Neural progenitor cell (in vitro differentiated cells): ENCODE measurements at regions not wholly inside any gene's neighbourhood (a gene's known extent, or its start where the extent isn't known, plus 50 kb on each side); places are given as distances from the start of the nearest gene placed in this dataset.
A peak's percentile ranks its signal among the peaks of the same experiment; 100 is the strongest.

Source experiments
- DNase-seq: peaks from one replicate; pipeline ENCODE4 v3.0.0-alpha.2; 2016; ENCODE audit warnings: low spot score
- H2AFZ ChIP-seq: fragments of 200-600 bp; sonication (generic); replicated peaks from 2 replicates; pipeline ENCODE4 v1.6.1; 2016; ENCODE audit warnings: antibody characterized with exemption
- H3F3A ChIP-seq: fragments of 200-600 bp; sonication (generic); 2 replicates; pipeline ENCODE4 v1.6.1; 2016; ENCODE audit warnings: antibody characterized with exemption, low read depth
- H3K27ac ChIP-seq: fragments of 200-600 bp; sonication (generic); 2 replicates; pipeline ENCODE4 v1.5.1; 2016; ENCODE audit warnings: mild to moderate bottlenecking
- H3K27me3 ChIP-seq: fragments of 200-600 bp; sonication (generic); 2 replicates; pipeline ENCODE4 v1.6.1; 2016; ENCODE audit warnings: mild to moderate bottlenecking, moderate library complexity
- H3K36me3 ChIP-seq: fragments of 200-600 bp; sonication (generic); 2 replicates; pipeline ENCODE4 v1.5.1; 2016
- H3K4me1 ChIP-seq: fragments of 200-600 bp; sonication (generic); 2 replicates; pipeline ENCODE4 v1.6.1; 2016; ENCODE audit warnings: mixed run types
- H3K4me2 ChIP-seq: fragments of 200-600 bp; sonication (generic); 2 replicates; pipeline ENCODE4 v1.6.1; 2016
- H3K4me3 ChIP-seq: fragments of 200-600 bp; sonication (generic); 2 replicates; pipeline ENCODE4 v1.5.1; 2016
- H3K79me2 ChIP-seq: fragments of 200-600 bp; sonication (generic); 2 replicates; pipeline ENCODE4 v1.6.1; 2016; ENCODE audit warnings: low read depth
- H3K9ac ChIP-seq: fragments of 200-600 bp; sonication (generic); 2 replicates; pipeline ENCODE4 v1.6.1; 2016
- H3K9me3 ChIP-seq: fragments of 200-600 bp; sonication (generic); 2 replicates; pipeline ENCODE4 v1.5.1; 2016; ENCODE audit warnings: low read depth
- H4K20me1 ChIP-seq: fragments of 200-600 bp; sonication (generic); 2 replicates; pipeline ENCODE4 v1.6.1; 2016; ENCODE audit warnings: low read depth
- H3K27ac Mint-ChIP-seq: 3 replicates; pipeline ENCODE4 v1.8.0; 2021; ENCODE audit warnings: mixed read lengths
- H3K27me3 Mint-ChIP-seq: 2 replicates; pipeline ENCODE4 v1.8.0; 2022; ENCODE audit warnings: low read depth, mild to moderate bottlenecking, inconsistent platforms, moderate library complexity, mixed read lengths; ENCODE audit not compliant: insufficient read depth
- H3K36me3 Mint-ChIP-seq: 3 replicates; pipeline ENCODE4 v1.8.0; 2021; ENCODE audit warnings: mixed read lengths
- H3K4me1 Mint-ChIP-seq: 3 replicates; pipeline ENCODE4 v1.8.0; 2021; ENCODE audit warnings: mixed read lengths
- H3K4me3 Mint-ChIP-seq: 3 replicates; pipeline ENCODE4 v1.8.0; 2021; ENCODE audit warnings: mild to moderate bottlenecking, moderate library complexity, mixed read lengths
- H3K9me3 Mint-ChIP-seq: 3 replicates; pipeline ENCODE4 v1.8.0; 2020; ENCODE audit warnings: mixed read lengths
- EZH2 ChIP-seq: fragments of 200-600 bp; sonication (generic); IDR thresholded peaks from 2 replicates; pipeline ENCODE4 v1.6.1; 2017; ENCODE audit warnings: antibody characterized with exemption, mild to moderate bottlenecking, moderate library complexity
- EZH2phosphoT487 ChIP-seq: fragments of 200-600 bp; sonication (generic); IDR thresholded peaks from 2 replicates; pipeline ENCODE4 v1.6.1; 2017; ENCODE audit warnings: antibody characterized with exemption
- TF ChIP-seq, protein P1 (sequence below): fragments of 200-600 bp; sonication (generic); IDR thresholded peaks from 2 replicates; pipeline ENCODE4 v1.5.1; 2017; ENCODE audit warnings: antibody characterized with exemption, mild to moderate bottlenecking

DNA sequence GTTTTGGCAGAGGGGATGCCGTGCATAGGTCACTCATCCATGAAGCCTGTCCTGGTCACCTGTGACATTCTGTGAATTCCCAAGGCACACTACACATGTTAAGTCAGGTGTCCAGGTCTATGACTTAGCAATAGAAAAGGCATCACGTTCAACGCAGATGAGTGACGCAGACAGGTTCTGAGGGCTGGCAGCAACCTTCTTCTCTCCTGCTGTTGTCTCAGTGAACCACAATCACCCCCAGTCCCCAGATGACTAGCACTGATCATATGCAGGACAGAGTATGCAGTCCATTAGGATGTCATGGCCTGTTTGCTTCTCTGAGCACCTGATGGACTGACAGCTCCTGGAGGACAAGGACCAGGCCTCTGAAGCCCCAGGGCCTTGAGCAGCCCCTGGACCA, 157.8 kb upstream of the KAZN start:
- H3K27me3 Mint-ChIP-seq: peaks cover 5% of the 10 kb centered on the region
- no peak for DNase-seq
- Histone ChIP-seq H3K79me2 (no peaks in the 10 kb centered on the region), H3K9me3 (no peaks in the 10 kb centered on the region), H3F3A (no peaks in the 10 kb centered on the region), H3K4me2 (no peak overlapping the region), H3K9ac (no peak overlapping the region), H3K27me3 (no peaks in the 10 kb centered on the region), H2AFZ (no peak overlapping the region), H3K36me3 (no peaks in the 10 kb centered on the region), H4K20me1 (no peaks in the 10 kb centered on the region), H3K27ac (no peak overlapping the region), H3K4me1 (peaks cover 8% of the 10 kb centered on the region), H3K4me3 (no peak overlapping the region)
- peaks cover 9% of the 10 kb centered on the region for H3K4me1 Mint-ChIP-seq
- peaks cover 1% of the 10 kb centered on the region for H3K36me3 Mint-ChIP-seq
- no peak for TF ChIP-seq EZH2
- TF ChIP-seq, protein P1, sequence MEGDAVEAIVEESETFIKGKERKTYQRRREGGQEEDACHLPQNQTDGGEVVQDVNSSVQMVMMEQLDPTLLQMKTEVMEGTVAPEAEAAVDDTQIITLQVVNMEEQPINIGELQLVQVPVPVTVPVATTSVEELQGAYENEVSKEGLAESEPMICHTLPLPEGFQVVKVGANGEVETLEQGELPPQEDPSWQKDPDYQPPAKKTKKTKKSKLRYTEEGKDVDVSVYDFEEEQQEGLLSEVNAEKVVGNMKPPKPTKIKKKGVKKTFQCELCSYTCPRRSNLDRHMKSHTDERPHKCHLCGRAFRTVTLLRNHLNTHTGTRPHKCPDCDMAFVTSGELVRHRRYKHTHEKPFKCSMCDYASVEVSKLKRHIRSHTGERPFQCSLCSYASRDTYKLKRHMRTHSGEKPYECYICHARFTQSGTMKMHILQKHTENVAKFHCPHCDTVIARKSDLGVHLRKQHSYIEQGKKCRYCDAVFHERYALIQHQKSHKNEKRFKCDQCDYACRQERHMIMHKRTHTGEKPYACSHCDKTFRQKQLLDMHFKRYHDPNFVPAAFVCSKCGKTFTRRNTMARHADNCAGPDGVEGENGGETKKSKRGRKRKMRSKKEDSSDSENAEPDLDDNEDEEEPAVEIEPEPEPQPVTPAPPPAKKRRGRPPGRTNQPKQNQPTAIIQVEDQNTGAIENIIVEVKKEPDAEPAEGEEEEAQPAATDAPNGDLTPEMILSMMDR: no peak
- no peak for TF ChIP-seq EZH2phosphoT487
- no peaks in the 10 kb centered on the region for H3K9me3 Mint-ChIP-seq
- no peak overlapping the region for H3K27ac Mint-ChIP-seq
- H3K4me3 Mint-ChIP-seq: no peak overlapping the region

DNA sequence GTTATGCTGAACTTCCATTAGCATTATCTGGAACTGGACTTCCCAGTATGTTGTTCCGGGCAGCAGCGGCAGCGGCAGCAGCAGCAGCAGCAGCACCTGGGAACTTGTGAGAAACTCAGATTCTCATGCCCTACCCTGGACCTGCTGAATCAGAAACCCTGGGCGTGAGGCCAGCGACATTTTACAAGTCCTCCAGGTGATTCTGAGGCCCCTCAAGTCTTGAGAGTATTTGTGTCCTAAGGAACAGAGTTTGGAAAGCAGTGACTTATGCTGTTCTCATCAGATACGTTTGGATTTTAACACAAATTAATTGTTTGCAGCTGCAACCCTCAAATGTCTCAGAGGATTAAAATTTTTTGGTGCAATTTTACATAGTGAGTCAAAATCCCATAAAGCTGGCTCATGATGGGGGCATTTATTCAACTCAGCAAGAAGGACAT, 157.2 kb upstream of the KAZN start:
- Mint-ChIP-seq H3K4me3 (no peak overlapping the region), H3K4me1 (peaks cover 9% of the 10 kb centered on the region), H3K36me3 (peaks cover 1% of the 10 kb centered on the region), H3K27me3 (peaks cover 2% of the 10 kb centered on the region), H3K9me3 (no peaks in the 10 kb centered on the region), H3K27ac (no peak overlapping the region)
- Histone ChIP-seq H4K20me1 (no peaks in the 10 kb centered on the region), H3K27ac (no peak overlapping the region), H3K36me3 (no peaks in the 10 kb centered on the region), H3K4me2 (no peak overlapping the region), H3K27me3 (no peaks in the 10 kb centered on the region), H3K79me2 (no peaks in the 10 kb centered on the region), H3F3A (no peaks in the 10 kb centered on the region), H2AFZ (no peak overlapping the region), H3K4me3 (no peak overlapping the region), H3K4me1 (peaks cover 8% of the 10 kb centered on the region), H3K9me3 (no peaks in the 10 kb centered on the region), H3K9ac (no peak overlapping the region)
- TF ChIP-seq EZH2 (no peak), EZH2phosphoT487 (no peak)
- TF ChIP-seq, protein P1: no peak
- DNase-seq: no peak

DNA sequence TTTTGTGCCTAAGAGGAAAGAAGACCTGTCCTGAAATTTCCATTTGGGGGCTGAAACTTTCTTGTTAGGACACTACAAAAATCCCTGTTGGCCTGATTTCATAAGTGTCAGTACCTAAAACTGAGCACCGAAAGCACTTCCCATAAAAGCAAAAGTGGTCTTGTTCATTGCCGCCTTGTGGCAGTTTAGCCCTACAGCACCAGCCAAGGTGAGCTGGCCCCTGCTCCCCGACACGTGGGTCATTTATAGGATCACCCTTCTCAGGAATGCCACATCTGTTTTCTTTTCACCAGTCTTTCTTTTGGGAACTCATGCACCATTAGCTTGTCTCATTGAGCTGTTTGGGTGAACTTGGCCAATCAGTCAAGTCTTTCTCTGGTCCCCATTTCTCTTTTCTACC, 155.8 kb upstream of the KAZN start:
- no peaks in the 10 kb centered on the region for H3F3A ChIP-seq
- H3K4me2 ChIP-seq: no peak overlapping the region
- no peaks in the 10 kb centered on the region for H3K27me3 ChIP-seq
- peaks cover 2% of the 10 kb centered on the region for H3K9me3 Mint-ChIP-seq
- H2AFZ ChIP-seq: no peak overlapping the region
- TF ChIP-seq, protein P1: no peak
- TF ChIP-seq EZH2 (no peak), EZH2phosphoT487 (no peak)
- no peaks in the 10 kb centered on the region for H4K20me1 ChIP-seq
- no peaks in the 10 kb centered on the region for H3K9me3 ChIP-seq
- H3K27ac ChIP-seq: no peak overlapping the region
- no peaks in the 10 kb centered on the region for H3K79me2 ChIP-seq
- H3K4me3 ChIP-seq: no peak overlapping the region
- H3K36me3 ChIP-seq: no peaks in the 10 kb centered on the region
- no peak overlapping the region for H3K27ac Mint-ChIP-seq
- peaks cover 8% of the 10 kb centered on the region for H3K4me1 ChIP-seq
- H3K36me3 Mint-ChIP-seq: peaks cover 1% of the 10 kb centered on the region
- no peak overlapping the region for H3K9ac ChIP-seq
- peaks cover 11% of the 10 kb centered on the region for H3K4me1 Mint-ChIP-seq
- DNase-seq: peak; percentile 5
- H3K27me3 Mint-ChIP-seq: peaks cover 4% of the 10 kb centered on the region
- no peak overlapping the region for H3K4me3 Mint-ChIP-seq
